Effector memory CD4-positive, alpha-beta T cell (primary cell): ENCODE measurements at regions not wholly inside any gene's neighbourhood (a gene's known extent, or its start where the extent isn't known, plus 50 kb on each side); places are given as distances from the start of the nearest gene placed in this dataset.

Experiments used
- DNase-seq, 3 donors: peaks; one replicate each; pipeline ENCODE4 v3.0.0-alpha.2; 2020
- H3K27ac ChIP-seq: 2 replicates; pipeline ENCODE4 v1.7.0; 2013; ENCODE audit warnings: mild to moderate bottlenecking, low read length, moderate library complexity; ENCODE audit not compliant: insufficient read depth, poor library complexity, severe bottlenecking
- H3K27me3 ChIP-seq: replicated peaks from 2 replicates; pipeline ENCODE4 v1.7.0; 2013; ENCODE audit warnings: mild to moderate bottlenecking, low read length; ENCODE audit not compliant: insufficient read depth, control insufficient read depth, poor library complexity, severe bottlenecking
- H3K36me3 ChIP-seq: 2 replicates; pipeline ENCODE4 v1.7.0; 2013; ENCODE audit warnings: mild to moderate bottlenecking, low read length, moderate library complexity; ENCODE audit not compliant: control insufficient read depth, insufficient read depth
- H3K4me1 ChIP-seq: 2 replicates; pipeline ENCODE4 v1.7.0; 2013; ENCODE audit warnings: low read length, mild to moderate bottlenecking; ENCODE audit not compliant: control insufficient read depth, insufficient read depth, poor library complexity, severe bottlenecking
- H3K4me3 ChIP-seq: 2 replicates; pipeline ENCODE4 v1.7.0; 2013; ENCODE audit warnings: low read length, low read depth, mild to moderate bottlenecking; ENCODE audit not compliant: insufficient read depth, poor library complexity, severe bottlenecking
- H3K9me3 ChIP-seq: 2 replicates; pipeline ENCODE4 v1.7.0; 2013; ENCODE audit warnings: mild to moderate bottlenecking, low read length, moderate library complexity; ENCODE audit not compliant: control insufficient read depth

DNA sequence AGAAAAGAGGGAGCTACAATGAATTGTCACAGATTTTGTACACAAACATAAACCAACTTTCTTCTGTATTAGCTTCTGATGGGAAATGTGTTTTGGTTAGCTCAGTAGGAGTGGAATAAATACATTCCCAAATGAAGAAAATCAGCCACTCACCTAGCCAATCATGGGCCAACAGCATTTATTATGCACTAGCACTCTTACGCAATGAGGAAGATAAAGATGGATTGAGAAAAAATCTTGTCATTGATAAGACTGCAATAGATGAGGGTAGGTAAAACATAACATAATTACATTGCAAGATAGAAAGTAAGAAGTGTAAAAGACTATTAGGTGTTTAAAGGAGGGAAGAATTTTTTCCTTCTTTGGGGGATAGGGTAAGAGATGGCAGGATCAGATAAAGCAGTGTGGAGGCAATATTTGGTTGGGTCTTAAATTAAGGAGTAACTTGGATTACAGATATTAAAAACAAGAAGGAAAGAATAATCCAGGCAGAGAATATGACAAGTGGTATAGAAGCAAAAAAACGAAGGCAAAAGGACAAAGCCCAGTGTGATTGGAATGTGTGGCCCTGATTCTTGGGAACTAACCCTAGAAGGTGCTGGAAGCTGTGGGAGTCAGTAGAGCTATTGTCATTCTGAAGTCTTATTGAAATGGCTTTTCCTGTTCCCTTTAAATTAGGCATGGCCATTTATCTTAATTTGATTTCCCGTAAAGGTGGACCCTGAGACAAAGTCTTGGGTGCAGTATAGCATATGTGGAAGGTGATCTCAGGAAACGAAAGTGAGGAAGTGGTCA is 208.4 kb upstream of the MEX3C start:
- no peak overlapping the region for H3K27ac ChIP-seq
- no peak for DNase-seq
- no peaks in the 10 kb centered on the region for H3K9me3 ChIP-seq
- no peak overlapping the region for H3K4me3 ChIP-seq
- no peaks in the 10 kb centered on the region for H3K4me1 ChIP-seq
- H3K27me3 ChIP-seq: no peaks in the 10 kb centered on the region
- H3K36me3 ChIP-seq: no peaks in the 10 kb centered on the region

- no peak for DNase-seq
- Histone ChIP-seq H3K27ac (no peak overlapping the region), H3K4me1 (no peaks in the 10 kb centered on the region), H3K4me3 (no peak overlapping the region), H3K9me3 (no peaks in the 10 kb centered on the region), H3K36me3 (no peaks in the 10 kb centered on the region), H3K27me3 (no peaks in the 10 kb centered on the region)
Observed at GRCh38 chr18:51417643-51418483, 220.4 kb upstream of the MEX3C start.

GRCh38 chr18:51425475-51425874 is 228.0 kb upstream of the MEX3C start:
- Histone ChIP-seq H3K9me3 (no peaks in the 10 kb centered on the region), H3K4me3 (no peak overlapping the region), H3K36me3 (no peaks in the 10 kb centered on the region), H3K4me1 (no peaks in the 10 kb centered on the region), H3K27me3 (no peaks in the 10 kb centered on the region), H3K27ac (no peak overlapping the region)
- no peak for DNase-seq

DNA sequence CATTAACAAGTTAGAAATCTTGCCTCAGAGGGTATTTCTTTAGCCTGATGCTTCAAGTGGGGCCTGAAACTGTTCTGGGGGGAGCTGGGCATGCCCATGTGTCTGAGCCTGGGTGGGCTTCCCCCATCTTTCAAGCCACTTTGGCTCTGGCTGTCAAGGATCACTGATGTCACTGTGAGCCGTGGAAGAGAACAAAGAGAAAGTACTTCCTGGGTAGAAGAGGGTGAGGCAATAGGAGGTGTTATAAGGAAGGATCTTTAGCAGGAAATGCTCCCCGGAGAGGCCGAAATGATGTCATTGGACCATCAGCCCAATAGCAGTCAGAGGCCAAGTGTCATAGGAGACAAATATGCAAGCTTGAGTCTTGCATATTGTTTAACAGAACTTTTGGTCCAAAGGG is 228.4 kb upstream of the MEX3C start:
- no peak overlapping the region for H3K4me3 ChIP-seq
- no peaks in the 10 kb centered on the region for H3K9me3 ChIP-seq
- no peaks in the 10 kb centered on the region for H3K27me3 ChIP-seq
- no peak for DNase-seq
- H3K4me1 ChIP-seq: no peaks in the 10 kb centered on the region
- no peaks in the 10 kb centered on the region for H3K36me3 ChIP-seq
- no peak overlapping the region for H3K27ac ChIP-seq

DNA sequence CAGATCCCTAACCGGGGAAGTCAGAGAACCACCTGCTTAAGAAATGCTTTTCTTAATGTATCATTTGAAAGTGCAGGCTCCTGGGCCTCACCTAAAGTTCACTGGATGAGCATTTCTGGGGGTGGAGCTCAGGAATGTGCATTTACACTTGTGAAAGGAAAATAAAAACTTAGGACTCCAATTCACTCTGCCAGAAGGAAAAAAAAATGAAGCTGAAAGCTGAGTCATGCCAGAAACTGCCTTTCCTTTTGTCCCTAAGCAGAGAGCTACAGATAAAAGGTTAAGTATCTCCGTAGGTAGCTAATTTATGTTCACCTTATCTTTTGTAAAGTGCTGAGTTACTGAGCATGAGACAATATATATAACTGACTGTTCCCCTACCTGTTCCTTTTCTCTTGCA is 229.5 kb upstream of the MEX3C start:
- Histone ChIP-seq H3K27ac (no peak overlapping the region), H3K36me3 (no peaks in the 10 kb centered on the region), H3K9me3 (no peaks in the 10 kb centered on the region), H3K27me3 (no peaks in the 10 kb centered on the region), H3K4me3 (no peak overlapping the region), H3K4me1 (no peaks in the 10 kb centered on the region)
- no peak for DNase-seq

DNA sequence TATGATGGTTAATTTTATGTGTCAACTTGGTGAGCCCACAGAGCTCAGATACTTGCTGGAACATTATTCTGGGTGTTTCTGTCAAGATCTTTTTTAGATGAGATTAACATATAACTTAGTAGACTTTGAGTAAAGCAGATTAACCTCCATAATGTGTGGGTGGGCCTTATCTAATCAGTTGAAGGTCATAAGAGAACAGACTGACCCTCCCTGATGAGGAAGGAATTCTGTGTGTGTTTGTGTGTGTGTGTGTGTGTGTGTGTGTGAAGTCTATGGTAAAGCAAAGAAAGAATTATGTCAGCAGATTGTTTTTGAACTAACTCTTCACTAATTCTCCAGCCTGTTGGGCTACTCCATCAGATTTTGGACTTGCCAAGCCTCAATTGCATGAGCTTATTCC is 232.2 kb upstream of the MEX3C start:
- Histone ChIP-seq H3K4me3 (no peak overlapping the region), H3K4me1 (no peaks in the 10 kb centered on the region), H3K27ac (no peak overlapping the region), H3K27me3 (no peaks in the 10 kb centered on the region), H3K36me3 (no peaks in the 10 kb centered on the region), H3K9me3 (no peaks in the 10 kb centered on the region)
- DNase-seq: no peak

- DNase-seq: no peak
- no peaks in the 10 kb centered on the region for H3K36me3 ChIP-seq
- H3K9me3 ChIP-seq: no peaks in the 10 kb centered on the region
- H3K4me3 ChIP-seq: no peak overlapping the region
- H3K4me1 ChIP-seq: no peaks in the 10 kb centered on the region
- no peak overlapping the region for H3K27ac ChIP-seq
- H3K27me3 ChIP-seq: no peaks in the 10 kb centered on the region
Observed at GRCh38 chr18:51430538-51430937, 233.1 kb upstream of the MEX3C start.

GRCh38 chr18:51433296-51433695 is 235.8 kb upstream of the MEX3C start:
- H3K27ac ChIP-seq: no peak overlapping the region
- no peaks in the 10 kb centered on the region for H3K9me3 ChIP-seq
- DNase-seq: no peak
- H3K27me3 ChIP-seq: no peaks in the 10 kb centered on the region
- H3K4me3 ChIP-seq: no peak overlapping the region
- H3K4me1 ChIP-seq: no peaks in the 10 kb centered on the region
- no peaks in the 10 kb centered on the region for H3K36me3 ChIP-seq

GRCh38 chr18:51433881-51434280 is 236.4 kb upstream of the MEX3C start:
- H3K36me3 ChIP-seq: no peaks in the 10 kb centered on the region
- DNase-seq: no peak
- H3K27ac ChIP-seq: no peak overlapping the region
- H3K4me3 ChIP-seq: no peak overlapping the region
- H3K9me3 ChIP-seq: no peaks in the 10 kb centered on the region
- no peaks in the 10 kb centered on the region for H3K27me3 ChIP-seq
- H3K4me1 ChIP-seq: no peaks in the 10 kb centered on the region
